HG03575 (cell line): ENCODE measurements at regions not wholly inside any gene's neighbourhood (a gene's known extent, or its start where the extent isn't known, plus 50 kb on each side); places are given as distances from the start of the nearest gene placed in this dataset.

Experiments
- ATAC-seq: cut with Tn5 transposase; IDR thresholded peaks from one replicate; pipeline ENCODE4 v1.9.1; 2021; ENCODE audit not compliant: unreplicated experiment, insufficient number of reproducible peaks, low FRiP score; ENCODE audit errors: extremely low read depth

DNA sequence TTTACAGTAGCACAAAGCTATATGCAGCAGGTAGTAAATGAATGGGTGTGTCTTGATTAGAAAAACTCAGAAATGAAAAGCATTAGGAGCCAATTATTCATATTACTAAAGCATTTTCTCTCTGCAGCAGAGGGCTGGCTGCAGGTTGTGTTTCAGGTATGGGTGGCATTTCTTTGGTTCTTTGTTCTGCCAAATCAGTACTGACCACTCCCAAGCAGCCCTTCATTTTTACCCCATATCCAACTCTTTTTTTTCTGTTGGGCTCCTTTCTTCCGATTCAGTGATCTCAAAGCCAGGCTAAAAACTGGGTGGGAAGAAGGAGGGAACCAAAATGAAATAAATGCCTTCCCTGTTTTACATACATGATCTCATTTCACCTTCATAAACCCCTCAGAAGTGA is 162.3 kb downstream of the SPRY1 start:
- ATAC-seq, result no peak

DNA sequence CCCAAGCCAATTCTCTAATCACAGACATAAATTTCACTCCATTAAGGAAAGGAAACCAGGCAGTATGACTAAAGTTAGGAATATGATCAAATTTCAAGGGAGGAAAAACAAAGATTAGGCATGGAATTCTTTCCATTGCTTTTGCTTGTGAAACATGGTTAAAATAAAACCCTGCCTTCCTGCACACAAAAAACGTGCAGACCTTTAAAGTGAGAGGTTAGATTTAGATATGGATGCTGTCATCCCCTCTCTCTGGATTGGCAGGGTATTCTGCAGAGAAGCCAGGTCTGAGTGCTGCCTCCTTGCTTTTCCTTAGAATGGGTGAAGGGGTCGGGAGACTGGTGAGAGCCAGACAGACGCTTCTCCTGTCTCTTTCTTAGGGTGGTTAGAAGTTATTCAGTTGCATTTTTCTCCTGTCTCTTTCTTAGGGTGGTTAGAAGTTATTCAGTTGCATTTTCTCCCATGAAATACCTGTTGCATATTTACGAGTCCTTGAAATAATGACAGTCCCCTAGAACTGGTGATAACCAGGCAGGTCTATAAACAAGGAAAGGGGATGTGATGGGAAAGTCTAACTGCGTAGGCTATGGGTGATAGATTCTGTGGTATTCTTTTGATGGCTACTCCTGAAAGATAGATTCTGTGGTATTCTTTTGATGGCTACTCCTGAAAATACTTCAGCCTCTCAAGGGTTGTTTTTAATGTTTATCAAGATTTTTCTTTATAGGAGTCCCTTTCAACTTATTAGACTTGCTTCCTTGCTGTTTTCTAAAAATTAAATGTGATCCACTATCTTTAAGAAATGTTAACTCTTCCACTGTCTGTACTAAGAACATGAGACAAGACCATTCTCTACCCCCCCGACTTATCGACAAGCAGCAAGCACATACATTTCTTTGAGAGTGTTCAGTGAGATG is 163.6 kb downstream of the SPRY1 start:
- ATAC-seq, result no peak

DNA sequence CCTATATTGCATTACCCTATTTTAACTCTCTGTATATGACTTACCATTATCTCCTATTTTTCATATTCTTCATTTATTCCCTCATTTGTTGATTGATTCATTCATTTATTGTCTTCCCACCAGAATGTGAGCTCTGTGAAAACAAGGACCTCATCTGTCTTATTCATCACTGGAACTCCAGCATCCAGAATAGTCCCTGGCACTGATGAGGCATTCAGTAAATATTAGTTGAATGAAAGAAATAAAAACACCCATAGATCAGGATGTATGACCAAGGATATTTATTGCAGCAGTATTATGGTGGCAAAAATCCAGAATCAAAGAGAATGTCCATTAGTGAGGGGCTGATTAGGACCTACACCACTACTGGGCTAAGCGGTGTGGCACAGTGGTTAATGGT is 164.9 kb downstream of the SPRY1 start:
- ATAC-seq, result no peak

DNA sequence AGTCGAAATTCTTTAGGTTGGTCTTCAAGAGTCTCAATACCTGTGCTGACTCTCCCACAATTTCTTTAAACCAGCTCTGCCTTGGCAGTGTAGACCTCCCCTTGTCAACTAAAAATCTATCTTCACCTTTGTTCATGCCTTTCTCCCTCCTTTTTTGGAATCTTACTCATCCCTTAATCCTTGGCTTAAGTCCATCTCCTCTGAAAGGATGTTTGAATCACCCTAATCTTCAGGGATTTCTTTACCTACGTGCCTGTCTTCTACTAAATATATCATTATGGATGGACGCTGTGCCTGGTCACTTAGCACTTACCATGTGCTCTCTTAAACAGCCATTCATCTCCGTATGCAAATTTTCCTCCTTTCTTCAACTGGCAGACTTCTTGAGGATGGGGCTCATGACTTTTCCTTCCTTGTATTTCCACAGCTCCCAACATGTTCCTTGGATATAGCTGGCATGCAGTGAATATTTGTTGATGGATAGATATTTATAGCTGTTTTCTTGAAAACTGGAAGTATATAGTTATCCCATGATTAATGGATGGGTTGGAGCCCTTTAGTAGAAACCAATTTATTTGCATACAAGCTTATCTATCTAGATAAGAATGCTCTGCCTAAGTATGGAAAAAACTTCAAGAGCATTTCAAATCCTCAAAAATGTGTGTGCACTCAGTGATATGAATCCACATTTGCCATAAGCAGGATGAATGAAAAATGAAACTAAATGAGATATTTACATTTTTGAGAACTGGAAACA is 166.6 kb downstream of the SPRY1 start:
- no peak for ATAC-seq

DNA sequence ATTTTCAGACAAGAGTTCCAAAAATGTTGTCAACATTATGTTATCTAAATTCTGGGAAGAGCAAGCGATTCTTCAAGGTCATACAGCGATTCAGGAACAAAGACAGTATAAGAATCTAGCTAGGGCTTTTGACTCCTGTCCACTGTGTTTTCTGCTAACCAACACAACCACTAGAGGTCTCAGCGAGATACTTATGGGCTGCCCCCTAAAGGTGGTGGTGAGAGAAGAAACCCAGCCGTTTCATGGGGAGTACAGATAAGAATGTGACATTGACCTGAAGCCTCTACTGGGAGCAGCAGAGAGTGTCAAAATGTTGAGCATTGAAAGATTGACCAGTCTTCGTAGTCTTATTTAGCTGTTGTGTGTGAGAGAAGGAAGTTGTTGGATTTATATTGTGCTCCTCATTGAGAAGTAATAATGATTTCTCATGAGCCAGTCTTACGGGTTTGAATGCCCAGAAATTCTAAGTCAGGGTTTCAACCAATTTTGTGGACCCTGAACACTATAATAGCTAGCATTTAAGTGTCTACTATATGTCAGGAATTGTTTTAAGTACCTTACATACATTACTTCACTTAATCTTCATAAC is 168.3 kb downstream of the SPRY1 start:
- peak; percentile 93 for ATAC-seq

DNA sequence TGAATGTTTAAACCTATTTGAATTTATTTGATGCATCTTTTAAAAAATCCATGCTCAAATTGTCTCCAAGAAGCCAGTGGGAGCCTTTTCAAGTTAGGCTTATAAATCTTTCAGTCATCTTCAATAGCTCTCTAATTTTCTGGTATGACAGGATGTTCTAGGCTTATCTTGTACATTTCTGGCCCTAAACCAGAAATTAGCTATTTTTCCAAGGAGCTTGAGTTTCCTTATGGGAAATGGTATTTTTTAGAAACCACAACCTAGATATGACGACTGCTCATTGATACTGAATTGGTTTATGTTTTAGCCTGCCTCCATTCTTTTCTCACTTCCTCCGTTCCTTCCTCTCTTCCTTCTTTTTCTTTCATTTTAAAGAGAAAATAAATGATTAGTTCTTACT is 172.3 kb downstream of the SPRY1 start:
- no peak for ATAC-seq

DNA sequence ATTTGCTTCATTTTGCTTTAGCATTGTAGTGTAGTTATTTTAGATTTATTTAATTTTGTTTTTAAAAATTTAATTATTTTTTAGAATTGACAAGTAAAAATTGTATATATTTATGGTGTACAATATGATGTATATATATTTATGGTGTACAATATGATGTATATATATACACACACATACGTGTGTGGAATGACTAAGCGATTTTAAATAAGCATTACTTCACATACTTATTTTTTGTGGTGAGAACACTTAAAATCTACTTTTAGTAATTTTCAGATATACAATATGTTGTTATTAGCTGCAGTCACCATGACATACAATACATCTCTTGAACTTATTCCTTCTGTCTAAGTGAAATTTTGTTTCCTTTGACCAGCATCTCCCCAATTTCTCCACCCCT is 172.9 kb downstream of the SPRY1 start:
- ATAC-seq, result no peak

DNA sequence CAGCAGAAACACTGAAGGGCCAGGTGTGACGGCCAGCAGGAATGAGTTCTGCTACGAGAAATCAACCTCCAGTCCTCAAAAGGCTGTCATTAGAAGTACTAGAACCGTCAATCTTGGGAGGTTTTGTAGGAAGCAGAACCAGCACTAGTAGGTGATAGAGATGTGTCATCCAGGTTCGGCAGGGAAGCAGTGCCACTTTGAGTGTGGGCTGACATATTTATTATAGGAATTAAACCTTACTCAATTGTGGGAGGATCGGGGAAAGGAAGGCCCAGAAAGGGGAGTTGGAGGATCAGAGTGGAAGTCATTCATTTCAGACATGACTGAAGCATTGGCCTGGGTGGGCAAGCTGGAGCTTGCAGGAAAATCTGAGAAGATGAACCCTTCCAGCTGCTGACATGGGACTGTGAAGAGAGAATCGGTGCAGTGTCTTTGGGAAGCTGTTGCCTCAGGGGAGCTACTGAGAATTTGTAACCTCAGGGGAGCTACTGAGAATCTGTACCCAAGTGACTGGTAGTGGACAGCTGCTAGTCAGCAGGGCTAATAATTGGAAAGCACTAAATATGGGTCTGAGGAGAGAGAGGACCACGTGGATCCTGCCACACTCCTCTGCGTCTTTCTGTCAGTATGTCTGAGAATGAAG is 177.4 kb downstream of the SPRY1 start:
- no peak for ATAC-seq

DNA sequence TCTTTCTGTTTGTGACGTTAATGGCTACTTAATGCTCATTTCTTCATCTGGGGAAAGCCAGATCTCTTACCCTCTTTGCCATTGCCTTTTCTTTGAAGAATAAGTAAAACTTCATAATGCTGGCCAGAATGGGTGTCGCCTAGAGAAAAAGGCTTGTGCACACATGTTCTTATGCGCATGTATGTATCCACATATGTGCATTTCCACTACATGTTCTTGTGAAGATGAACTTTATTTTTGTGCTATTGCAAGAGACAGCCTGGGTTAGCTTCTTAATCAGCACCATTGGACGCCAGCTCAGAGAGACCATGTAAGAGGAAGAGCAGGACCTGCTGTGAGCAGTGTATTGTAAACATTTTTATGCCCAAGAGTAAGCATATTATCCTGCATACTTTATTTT is 178.7 kb downstream of the SPRY1 start:
- no peak for ATAC-seq

DNA sequence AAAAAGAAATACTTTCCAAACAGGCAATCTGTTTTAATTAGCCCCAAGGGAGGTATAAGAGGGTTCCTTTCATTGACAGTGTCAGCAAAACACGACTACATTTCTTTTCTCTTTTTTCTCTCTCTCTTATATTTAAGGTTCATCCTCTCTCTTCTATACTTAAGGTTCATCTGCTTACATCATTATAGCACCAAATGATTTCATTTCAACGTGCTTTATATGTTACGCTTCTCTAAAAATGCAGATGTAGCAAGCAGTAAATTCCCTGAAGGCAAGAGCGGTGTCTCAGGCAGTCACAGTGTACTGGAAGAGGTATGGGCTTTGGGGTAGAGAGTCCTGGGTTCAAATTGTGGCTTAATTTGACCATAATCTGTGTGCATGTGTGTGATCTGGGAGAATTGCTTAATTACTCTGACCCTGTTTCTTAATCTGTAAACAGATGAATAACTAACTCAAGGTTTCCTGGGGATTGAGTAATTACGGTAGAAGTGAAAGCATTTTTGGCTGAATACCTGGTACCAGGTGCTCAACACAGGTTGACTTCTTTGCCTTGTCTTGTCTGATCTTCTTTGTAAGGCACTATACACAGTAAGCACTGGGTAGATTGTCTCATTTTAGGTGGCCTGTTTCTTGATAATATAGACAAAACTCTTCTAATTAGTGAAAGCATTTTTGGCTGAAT is 180.8 kb downstream of the SPRY1 start:
- no peak for ATAC-seq

DNA sequence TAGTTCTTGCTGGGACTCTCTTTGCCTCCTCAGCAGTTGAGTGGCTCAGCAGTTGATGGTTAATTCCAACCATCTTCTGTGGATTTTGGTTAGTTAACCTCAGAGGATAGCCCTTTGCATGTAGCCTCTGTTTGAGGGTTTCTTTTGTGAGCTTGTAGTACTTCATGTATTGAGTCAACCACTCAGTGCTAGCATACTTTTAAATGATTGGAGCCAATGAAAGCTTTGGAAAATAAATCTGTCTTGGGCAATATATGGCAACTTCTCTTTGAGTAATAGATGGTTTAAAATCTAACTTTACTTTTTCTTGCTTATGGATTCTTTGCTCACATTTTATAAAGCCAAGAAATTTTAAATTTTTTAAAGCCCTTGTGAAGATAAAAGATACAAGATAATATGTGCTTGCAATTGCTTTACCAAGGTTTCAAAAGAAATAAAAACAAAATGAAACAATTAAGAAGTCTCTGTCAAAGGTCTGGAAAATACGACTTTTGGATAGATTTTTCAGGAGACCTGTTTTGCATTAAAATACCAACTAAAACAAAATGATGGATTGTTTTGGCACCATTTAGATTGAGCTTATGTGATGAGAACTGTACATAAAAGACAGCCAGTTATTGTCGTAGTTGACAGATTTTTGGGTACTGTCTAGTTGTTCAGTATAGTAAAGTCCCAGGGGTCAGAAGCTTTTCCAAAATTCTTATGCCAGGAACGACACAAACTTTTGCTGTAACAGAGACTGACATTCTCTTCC is 181.9 kb downstream of the SPRY1 start:
- ATAC-seq, result no peak

DNA sequence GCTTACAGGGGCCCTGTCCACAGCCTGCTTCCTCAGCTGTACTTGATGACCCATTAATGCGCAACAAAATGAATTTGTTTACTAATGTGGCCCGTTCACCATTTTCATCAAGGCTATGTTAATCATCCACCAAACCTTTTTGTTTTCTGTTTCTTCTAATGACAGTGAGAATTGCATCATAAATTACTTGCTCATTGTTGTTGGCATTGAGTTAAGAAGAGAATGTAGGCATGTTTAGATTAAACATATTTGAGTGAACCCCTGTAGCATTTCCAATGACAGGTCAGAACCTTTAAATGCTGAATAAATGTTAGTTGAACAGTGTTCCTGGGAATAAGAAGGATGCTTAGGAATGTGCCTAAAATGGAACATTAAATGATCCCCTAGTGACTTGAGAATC is 183.4 kb downstream of the SPRY1 start:
- ATAC-seq, result no peak

DNA sequence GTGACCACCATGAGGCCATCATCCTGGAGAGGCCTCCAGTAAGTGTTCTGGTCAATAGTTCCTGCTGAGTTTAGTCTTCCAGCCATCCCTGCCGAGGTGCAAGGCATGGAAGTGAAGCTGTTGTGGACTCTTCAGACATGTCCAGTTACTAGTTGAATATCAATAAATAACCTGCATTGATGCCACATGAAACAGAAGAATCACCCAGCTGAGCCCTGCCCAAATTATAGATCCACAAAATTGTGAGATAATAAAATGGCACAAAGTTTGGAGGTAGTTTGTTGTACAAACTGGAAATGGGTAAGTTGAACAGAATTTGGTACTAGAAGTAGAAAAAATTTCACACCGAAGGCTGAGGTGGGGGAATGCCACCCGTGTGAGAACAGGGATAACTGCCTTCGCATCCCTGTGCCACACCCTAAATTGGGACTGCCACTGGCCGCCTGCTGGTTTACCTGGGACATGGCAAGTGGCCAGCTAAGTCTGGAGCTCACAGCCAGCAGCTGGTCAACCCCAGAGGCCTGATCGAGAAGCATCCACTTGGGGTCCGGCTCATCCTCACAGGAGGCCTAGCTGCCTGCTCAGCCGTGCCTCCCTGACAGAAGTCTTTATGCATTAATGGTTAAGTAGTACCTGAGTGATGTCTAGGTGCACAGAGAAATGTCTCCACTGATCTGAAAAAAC is 184.5 kb downstream of the SPRY1 start:
- no peak for ATAC-seq

DNA sequence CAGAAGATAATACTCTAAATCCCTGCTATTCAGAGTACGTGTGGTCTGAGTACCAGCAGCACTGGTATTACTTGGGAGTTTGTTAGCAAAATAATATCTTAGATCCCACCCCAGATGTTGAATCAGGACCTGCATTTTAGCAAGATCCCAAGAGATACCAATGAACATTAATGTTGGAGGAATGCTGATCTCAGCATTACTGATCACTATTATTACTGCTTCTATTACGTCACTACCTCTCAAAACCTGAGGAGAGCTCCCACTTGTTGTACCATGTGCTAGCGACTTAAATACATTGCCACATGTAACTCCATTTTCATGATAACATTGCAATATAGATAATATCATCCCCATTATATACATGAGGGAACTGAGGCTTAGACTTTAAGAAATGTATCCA is 185.2 kb downstream of the SPRY1 start:
- ATAC-seq, result no peak

DNA sequence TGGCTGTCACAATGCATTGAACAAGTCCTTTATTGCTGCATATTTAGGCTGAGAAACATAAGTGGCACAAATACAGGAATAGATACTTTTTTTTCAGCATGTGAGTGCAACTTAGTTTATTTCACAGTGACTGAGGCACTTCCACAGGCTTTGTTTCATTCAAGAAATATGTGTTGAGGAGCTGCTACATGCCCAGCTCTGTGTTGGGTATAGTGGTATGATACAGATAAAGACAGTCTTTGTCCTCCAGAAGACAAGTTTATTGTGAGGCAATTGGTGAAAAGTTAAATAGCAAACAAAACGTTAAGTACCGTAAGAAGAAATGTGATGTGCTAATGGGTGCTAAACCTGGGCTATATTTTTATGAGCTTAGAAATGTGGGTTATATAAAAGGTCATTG is 186.4 kb downstream of the SPRY1 start:
- ATAC-seq, result no peak

DNA sequence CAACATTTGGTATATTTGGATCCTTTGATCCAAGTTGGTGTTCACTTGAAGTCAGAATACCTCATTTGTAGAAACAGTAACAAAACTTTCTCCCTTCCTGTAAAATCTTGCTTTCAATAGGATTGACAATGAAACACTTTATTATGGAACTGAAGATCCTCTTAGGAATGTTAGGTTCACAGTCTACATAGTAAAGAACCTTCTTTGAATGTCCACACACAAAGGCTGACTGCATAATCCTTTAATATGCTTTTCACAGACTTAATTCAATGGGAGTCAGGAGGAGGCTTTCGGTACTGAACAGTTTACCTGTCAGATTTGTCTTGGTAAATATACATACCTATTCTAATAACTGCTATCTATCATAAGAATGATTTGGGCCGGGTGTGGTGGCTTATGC is 188.5 kb downstream of the SPRY1 start:
- no peak for ATAC-seq

DNA sequence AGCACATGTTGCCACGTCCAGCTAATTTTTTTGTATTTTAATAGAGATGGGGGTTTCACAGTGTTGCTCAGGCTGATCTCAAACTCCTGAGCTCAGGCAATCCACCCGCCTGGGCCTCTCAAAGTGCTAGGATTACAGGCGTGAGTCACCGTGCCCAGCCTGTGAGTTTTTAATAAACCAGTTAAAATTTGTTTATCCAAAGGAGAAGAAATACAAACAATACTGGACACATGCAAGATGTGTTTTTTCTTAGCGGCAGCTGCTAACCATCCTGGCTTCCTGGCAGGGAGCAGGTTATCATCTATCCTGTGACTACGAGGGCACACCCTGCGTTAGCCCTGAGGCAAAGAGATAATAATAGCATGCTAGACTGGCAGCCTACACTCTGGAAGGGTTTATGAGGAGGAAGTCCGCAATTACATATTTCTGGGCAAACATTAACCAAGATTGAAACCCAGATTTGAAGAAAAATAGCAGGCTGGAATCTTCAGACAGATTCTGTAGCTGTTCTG is 191.4 kb downstream of the SPRY1 start:
- ATAC-seq, result no peak
